ENCODE measurements at regions not wholly inside any gene's neighbourhood (a gene's known extent, or its start where the extent isn't known, plus 50 kb on each side); places are given as distances from the start of the nearest gene placed in this dataset.

DNA sequence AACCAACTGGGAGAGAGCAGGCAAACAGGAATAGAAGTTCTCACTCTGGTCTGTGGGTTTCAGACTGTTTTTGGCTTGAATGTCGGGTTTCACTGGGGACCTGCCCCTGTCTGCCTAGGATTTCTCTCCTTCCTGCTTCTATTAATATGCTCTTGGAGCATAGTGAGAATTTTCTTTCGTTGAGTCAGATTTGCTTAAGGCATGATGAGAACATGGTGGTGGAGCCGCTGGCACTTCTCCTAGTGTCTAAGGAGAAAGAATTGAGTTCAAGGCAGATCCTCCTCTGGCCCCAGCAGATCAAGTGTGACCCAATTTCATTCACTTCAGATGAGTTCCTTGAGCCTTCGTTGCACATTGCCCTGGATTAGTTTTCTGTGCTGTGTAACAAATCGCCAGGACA lies 103.9 kb upstream of the HS6ST1 start:
- TF ChIP-seq HNF4A (conservative IDR thresholded peaks at IDR 0.05) (no peak), JUND (IDR thresholded peaks at IDR 0.05) (no peak), MAX (IDR thresholded peaks at IDR 0.05) (no peak), FOXA1 (IDR thresholded peaks at IDR 0.05) (no peak), FOXA2 (IDR thresholded peaks at IDR 0.05) (no peak), YY1 (IDR thresholded peaks at IDR 0.05) (no peak), NR2F2 (IDR thresholded peaks at IDR 0.05) (no peak), RAD21 (IDR thresholded peaks at IDR 0.05) (no peak), CTCF (IDR thresholded peaks at IDR 0.05; ENCODE audit: low read depth, low read length, missing input control) (no peak), TAF1 (conservative IDR thresholded peaks at IDR 0.05) (no peak), RXRA (IDR thresholded peaks at IDR 0.05) (no peak), HNF4G (IDR thresholded peaks at IDR 0.05) (no peak)
- TF ChIP-seq, protein P1, sequence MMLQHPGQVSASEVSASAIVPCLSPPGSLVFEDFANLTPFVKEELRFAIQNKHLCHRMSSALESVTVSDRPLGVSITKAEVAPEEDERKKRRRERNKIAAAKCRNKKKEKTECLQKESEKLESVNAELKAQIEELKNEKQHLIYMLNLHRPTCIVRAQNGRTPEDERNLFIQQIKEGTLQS (IDR thresholded peaks at IDR 0.05), result no peak
- Histone ChIP-seq H3K27ac (ENCODE audit: low read depth in 1 of 2, low read length in 2 of 2) (no peak overlapping the region), H3K9me3 (ENCODE audit: control insufficient read depth in 4 of 4, low read length in 3 of 4) (no peaks in the 10 kb centered on the region)

DNA sequence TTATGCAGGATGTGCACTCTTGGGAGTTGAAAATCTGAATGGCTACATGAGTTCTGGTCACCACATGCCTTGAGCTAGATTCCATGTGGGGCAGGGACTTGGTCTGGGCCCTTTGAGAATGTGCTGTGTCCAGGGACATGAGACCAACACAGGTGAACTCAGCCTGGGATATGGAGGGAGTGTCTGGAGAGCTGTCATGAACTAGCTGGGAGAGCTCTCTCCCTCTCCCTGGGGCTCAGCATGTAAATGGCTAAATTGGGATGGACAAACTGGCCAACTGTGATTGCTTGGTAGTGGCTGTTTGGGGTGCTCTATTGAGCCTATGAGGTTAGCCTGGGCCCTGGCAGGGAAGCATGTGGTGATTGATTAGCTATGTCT lies 105.1 kb upstream of the HS6ST1 start:
- peaks cover 0 to 3% (median 0%) of the 10 kb centered on the region in 4 donors for H3K9me3 ChIP-seq (ENCODE audit: control insufficient read depth in 4 of 4, low read length in 3 of 4)
- no peaks in the 10 kb centered on the region for H3K27me3 ChIP-seq (ENCODE audit: control insufficient read depth in 4 of 4, insufficient read depth in 4 of 4, low read length in 3 of 4)
- no peaks in the 10 kb centered on the region for H3K36me3 ChIP-seq (ENCODE audit: control insufficient read depth in 4 of 4, insufficient read depth in 3 of 4, low read depth in 1 of 4, low read length in 3 of 4)
- TF ChIP-seq JUND (IDR thresholded peaks at IDR 0.05) (no peak), FOXA1 (IDR thresholded peaks at IDR 0.05) (no peak), ZBTB33 (IDR thresholded peaks at IDR 0.05) (no peak), GABPA (IDR thresholded peaks at IDR 0.05 in 1 of 2, conservative IDR thresholded peaks at IDR 0.05 in 1 of 2) (no peak), EGR1 (IDR thresholded peaks at IDR 0.05; ENCODE audit: low read depth in 2 of 2) (no peak), YY1 (IDR thresholded peaks at IDR 0.05) (no peak), TAF1 (conservative IDR thresholded peaks at IDR 0.05) (no peak), SP1 (IDR thresholded peaks at IDR 0.05) (no peak), REST (IDR thresholded peaks at IDR 0.05) (no peak), NR2F2 (IDR thresholded peaks at IDR 0.05) (no peak)
- TF ChIP-seq, protein P1 (IDR thresholded peaks at IDR 0.05), result no peak
- no peaks in the 10 kb centered on the region for H3K4me1 ChIP-seq (ENCODE audit: control insufficient read depth in 4 of 4, insufficient read depth in 4 of 4, low read length in 3 of 4)
- no peak overlapping the region for H3K27ac ChIP-seq (ENCODE audit: low read depth in 1 of 2, low read length in 2 of 2)
- DNase-seq (ENCODE audit: low spot score), result peak; percentile 25
- H3K9ac ChIP-seq (ENCODE audit: low read depth in 1 of 2, low read length in 2 of 2), result no peak overlapping the region
- no peak overlapping the region for H3K4me3 ChIP-seq (ENCODE audit: low read depth in 1 of 3, low read length in 3 of 3)

More for the DNA sequence above, 103.9 kb upstream of the HS6ST1 start:
- H3K9ac ChIP-seq (ENCODE audit: low read depth in 1 of 2, low read length in 2 of 2), result no peak overlapping the region
- no peaks in the 10 kb centered on the region for H3K4me1 ChIP-seq (ENCODE audit: control insufficient read depth in 4 of 4, insufficient read depth in 4 of 4, low read length in 3 of 4)
- H3K36me3 ChIP-seq (ENCODE audit: control insufficient read depth in 4 of 4, insufficient read depth in 3 of 4, low read depth in 1 of 4, low read length in 3 of 4), result no peaks in the 10 kb centered on the region
- DNase-seq (ENCODE audit: low spot score), result peak; percentile 3
- no peaks in the 10 kb centered on the region for H3K27me3 ChIP-seq (ENCODE audit: control insufficient read depth in 4 of 4, insufficient read depth in 4 of 4, low read length in 3 of 4)
- no peak overlapping the region for H3K4me3 ChIP-seq (ENCODE audit: low read depth in 1 of 3, low read length in 3 of 3)
- 92% methylated on average over 5 of the region's 5 CpGs for WGBS

Measured in liver (tissue), 8 donors.